Rectal smooth muscle tissue (tissue), 1 donor: ENCODE measurements at regions not wholly inside any gene's neighbourhood (a gene's known extent, or its start where the extent isn't known, plus 50 kb on each side); places are given as distances from the start of the nearest gene placed in this dataset.
A peak's percentile ranks its signal among the peaks of the same experiment; 100 is the strongest.

Experiments used
- H3K27ac ChIP-seq: one replicate; pipeline ENCODE4 v1.7.0; 2013; ENCODE audit warnings: low read depth, low read length, inconsistent platforms
- H3K27me3 ChIP-seq: one replicate; pipeline ENCODE4 v1.7.0; 2013; ENCODE audit warnings: low read length; ENCODE audit not compliant: control insufficient read depth, insufficient read depth
- H3K36me3 ChIP-seq: one replicate; pipeline ENCODE4 v1.7.0; 2013; ENCODE audit warnings: low read length; ENCODE audit not compliant: control insufficient read depth, insufficient read depth
- H3K4me1 ChIP-seq: one replicate; pipeline ENCODE4 v1.7.0; 2013; ENCODE audit warnings: low read length; ENCODE audit not compliant: control insufficient read depth, insufficient read depth
- H3K4me3 ChIP-seq: one replicate; pipeline ENCODE4 v1.7.0; 2013; ENCODE audit warnings: low read length
- H3K9ac ChIP-seq: one replicate; pipeline ENCODE4 v1.7.0; 2013; ENCODE audit warnings: low read length

GRCh38 chrX:8913655-8914409, 112.6 kb upstream of the FAM9A start:
- Histone ChIP-seq H3K4me1 (peaks cover 3% of the 10 kb centered on the region), H3K9ac (no peak overlapping the region), H3K4me3 (no peak overlapping the region), H3K27ac (peak overlapping the region; percentile 74), H3K36me3 (no peaks in the 10 kb centered on the region), H3K27me3 (no peaks in the 10 kb centered on the region)

- H3K27me3 ChIP-seq: no peaks in the 10 kb centered on the region
- H3K27ac ChIP-seq: no peak overlapping the region
- H3K9ac ChIP-seq: no peak overlapping the region
- no peaks in the 10 kb centered on the region for H3K36me3 ChIP-seq
- H3K4me1 ChIP-seq: no peaks in the 10 kb centered on the region
- H3K4me3 ChIP-seq: no peak overlapping the region
These were observed 106.5 kb upstream of the FAM9A start for GRCh38 chrX:8907688-8908087.

GRCh38 chrX:8906299-8906938, 105.2 kb upstream of the FAM9A start:
- Histone ChIP-seq H3K9ac (no peak overlapping the region), H3K4me3 (no peak overlapping the region), H3K36me3 (no peaks in the 10 kb centered on the region), H3K27me3 (no peaks in the 10 kb centered on the region), H3K4me1 (no peaks in the 10 kb centered on the region), H3K27ac (no peak overlapping the region)

GRCh38 chrX:8897259-8897658, 96.1 kb upstream of the FAM9A start:
- Histone ChIP-seq H3K36me3 (no peaks in the 10 kb centered on the region), H3K27ac (no peak overlapping the region)

GRCh38 chrX:8890794-8891193, 89.6 kb upstream of the FAM9A start:
- no peak overlapping the region for H3K9ac ChIP-seq
- H3K36me3 ChIP-seq: no peaks in the 10 kb centered on the region
- no peak overlapping the region for H3K4me3 ChIP-seq
- no peaks in the 10 kb centered on the region for H3K27me3 ChIP-seq
- H3K27ac ChIP-seq: no peak overlapping the region
- no peaks in the 10 kb centered on the region for H3K4me1 ChIP-seq

More at GRCh38 chrX:8897259-8897658, 96.1 kb upstream of the FAM9A start:
- no peak overlapping the region for H3K4me3 ChIP-seq
- no peak overlapping the region for H3K9ac ChIP-seq
- no peaks in the 10 kb centered on the region for H3K4me1 ChIP-seq
- no peaks in the 10 kb centered on the region for H3K27me3 ChIP-seq

GRCh38 chrX:8887004-8887403, 85.8 kb upstream of the FAM9A start:
- H3K36me3 ChIP-seq: no peaks in the 10 kb centered on the region
- H3K9ac ChIP-seq: no peak overlapping the region
- no peaks in the 10 kb centered on the region for H3K27me3 ChIP-seq
- H3K4me1 ChIP-seq: no peaks in the 10 kb centered on the region
- no peak overlapping the region for H3K4me3 ChIP-seq
- H3K27ac ChIP-seq: no peak overlapping the region

- Histone ChIP-seq H3K9ac (no peak overlapping the region), H3K27me3 (no peaks in the 10 kb centered on the region), H3K4me3 (no peak overlapping the region), H3K4me1 (no peaks in the 10 kb centered on the region), H3K27ac (no peak overlapping the region), H3K36me3 (no peaks in the 10 kb centered on the region)
These were observed 78.6 kb upstream of the FAM9A start for GRCh38 chrX:8879750-8880149.

GRCh38 chrX:8873956-8874355, 72.8 kb upstream of the FAM9A start:
- no peaks in the 10 kb centered on the region for H3K36me3 ChIP-seq
- H3K4me3 ChIP-seq: no peak overlapping the region
- H3K27ac ChIP-seq: no peak overlapping the region
- H3K27me3 ChIP-seq: no peaks in the 10 kb centered on the region
- no peak overlapping the region for H3K9ac ChIP-seq
- H3K4me1 ChIP-seq: no peaks in the 10 kb centered on the region

GRCh38 chrX:8873102-8873501, 71.9 kb upstream of the FAM9A start:
- Histone ChIP-seq H3K36me3 (no peaks in the 10 kb centered on the region), H3K4me1 (no peaks in the 10 kb centered on the region), H3K27ac (no peak overlapping the region), H3K4me3 (no peak overlapping the region), H3K9ac (no peak overlapping the region), H3K27me3 (no peaks in the 10 kb centered on the region)

- H3K27ac ChIP-seq: no peak overlapping the region
- H3K4me3 ChIP-seq: no peak overlapping the region
- H3K9ac ChIP-seq: no peak overlapping the region
- H3K4me1 ChIP-seq: no peaks in the 10 kb centered on the region
- no peaks in the 10 kb centered on the region for H3K27me3 ChIP-seq
- no peaks in the 10 kb centered on the region for H3K36me3 ChIP-seq
These were observed 69.2 kb upstream of the FAM9A start for GRCh38 chrX:8870411-8870810.

- Histone ChIP-seq H3K27me3 (no peaks in the 10 kb centered on the region), H3K4me3 (no peak overlapping the region), H3K27ac (no peak overlapping the region)
These were observed 68.6 kb upstream of the FAM9A start for GRCh38 chrX:8869812-8870211.

GRCh38 chrX:8868906-8869305, 67.7 kb upstream of the FAM9A start:
- H3K27me3 ChIP-seq: no peaks in the 10 kb centered on the region
- no peak overlapping the region for H3K27ac ChIP-seq

More at GRCh38 chrX:8869812-8870211, 68.6 kb upstream of the FAM9A start:
- Histone ChIP-seq H3K4me1 (no peaks in the 10 kb centered on the region), H3K9ac (no peak overlapping the region), H3K36me3 (no peaks in the 10 kb centered on the region)

More at GRCh38 chrX:8868906-8869305, 67.7 kb upstream of the FAM9A start:
- Histone ChIP-seq H3K4me1 (no peaks in the 10 kb centered on the region), H3K36me3 (no peaks in the 10 kb centered on the region), H3K9ac (no peak overlapping the region), H3K4me3 (no peak overlapping the region)
